ENCODE measurements at regions not wholly inside any gene's neighbourhood (a gene's known extent, or its start where the extent isn't known, plus 50 kb on each side); places are given as distances from the start of the nearest gene placed in this dataset.

DNA sequence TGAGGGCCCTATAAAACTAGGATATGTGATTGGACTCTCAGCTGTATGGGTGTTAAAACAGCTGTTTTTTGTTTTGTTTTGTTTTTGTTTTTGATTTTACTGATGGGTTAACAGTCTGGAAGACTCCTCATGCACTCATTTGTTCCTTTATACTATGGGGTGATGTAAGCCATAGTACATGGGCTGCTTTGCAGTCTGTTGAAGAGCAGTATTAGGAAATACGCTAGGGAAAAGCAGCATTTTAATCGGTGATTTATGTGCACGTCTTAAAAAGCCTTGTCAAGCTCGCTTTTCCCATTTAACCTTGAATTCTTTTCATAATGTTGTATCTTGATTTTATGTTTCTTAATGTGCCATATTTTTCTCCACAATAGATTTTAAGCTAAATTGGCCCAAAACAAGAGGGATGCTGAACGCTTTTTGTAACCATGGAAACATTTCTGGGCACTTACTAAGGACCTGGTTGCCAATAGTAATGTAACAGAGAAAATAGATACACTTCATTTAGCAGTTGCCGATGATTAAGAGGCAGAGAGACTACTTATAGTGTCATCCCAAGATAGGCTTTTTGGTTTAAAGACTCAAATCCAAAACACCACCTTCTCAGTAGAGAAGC is 244.0 kb downstream of the SNAPC1 start:
- Mint-ChIP-seq H3K4me3 (ENCODE audit: low read depth) (no peak overlapping the region), H3K4me1 (ENCODE audit: low read depth) (peaks cover 2% of the 10 kb centered on the region), H3K36me3 (ENCODE audit: low read depth) (no peaks in the 10 kb centered on the region), H3K27me3 (ENCODE audit: low read depth) (peaks cover 1% of the 10 kb centered on the region), H3K9me3 (peaks cover 14% of the 10 kb centered on the region), H3K27ac (no peak overlapping the region)
- no peak for DNase-seq (ENCODE audit: low spot score)
- intact Hi-C loops (cut with micrococcal nuclease), result no loop called here

DNA sequence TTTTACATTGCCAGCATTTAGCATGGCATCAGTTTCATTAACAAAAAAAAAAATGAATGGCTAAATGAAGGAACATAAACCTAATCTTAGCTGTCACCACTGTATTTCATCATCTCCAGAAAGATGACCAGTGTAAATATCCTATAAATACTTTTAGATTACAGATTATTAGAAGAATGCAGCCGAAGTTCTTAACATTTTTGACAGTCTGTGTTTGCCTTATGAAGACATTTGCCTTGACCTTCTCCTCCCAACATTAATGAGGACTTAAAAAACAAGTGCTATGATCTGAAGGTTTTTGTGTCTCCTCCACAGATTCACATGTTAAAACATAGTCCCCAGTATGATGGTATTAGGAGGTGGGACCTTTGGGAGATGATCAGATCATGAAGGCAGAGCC is 253.0 kb downstream of the SNAPC1 start:
- Mint-ChIP-seq H3K4me3 (ENCODE audit: low read depth) (no peak overlapping the region), H3K27ac (no peak overlapping the region), H3K36me3 (ENCODE audit: low read depth) (no peaks in the 10 kb centered on the region), H3K9me3 (no peaks in the 10 kb centered on the region), H3K27me3 (ENCODE audit: low read depth) (no peaks in the 10 kb centered on the region), H3K4me1 (ENCODE audit: low read depth) (no peaks in the 10 kb centered on the region)
- no peak for DNase-seq (ENCODE audit: low spot score)
- intact Hi-C loops (cut with micrococcal nuclease), result no loop called here

DNA sequence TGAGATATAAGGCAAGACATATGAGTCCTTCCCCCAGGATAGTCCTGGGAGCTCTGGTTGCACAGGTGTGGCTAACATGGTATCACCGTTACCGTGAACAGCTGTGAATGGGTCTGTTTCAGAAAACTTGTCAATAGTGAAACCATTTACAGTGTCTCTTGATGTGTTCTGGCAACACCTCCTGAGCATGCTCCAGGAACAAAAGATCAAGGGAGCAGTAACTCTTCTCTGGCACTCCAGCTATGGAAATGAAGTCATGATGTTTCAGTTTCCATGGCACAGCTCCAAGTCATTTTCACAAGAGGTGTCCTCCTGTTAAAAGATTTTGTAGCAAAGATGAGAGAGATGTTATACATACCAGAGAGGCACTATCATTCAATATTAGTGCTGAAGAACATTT is 253.7 kb downstream of the SNAPC1 start:
- Mint-ChIP-seq H3K4me1 (ENCODE audit: low read depth) (no peaks in the 10 kb centered on the region), H3K4me3 (ENCODE audit: low read depth) (no peak overlapping the region), H3K9me3 (no peaks in the 10 kb centered on the region), H3K36me3 (ENCODE audit: low read depth) (no peaks in the 10 kb centered on the region), H3K27me3 (ENCODE audit: low read depth) (no peaks in the 10 kb centered on the region), H3K27ac (no peak overlapping the region)
- DNase-seq (ENCODE audit: low spot score), result no peak
- intact Hi-C loops (cut with micrococcal nuclease), result no loop called here

DNA sequence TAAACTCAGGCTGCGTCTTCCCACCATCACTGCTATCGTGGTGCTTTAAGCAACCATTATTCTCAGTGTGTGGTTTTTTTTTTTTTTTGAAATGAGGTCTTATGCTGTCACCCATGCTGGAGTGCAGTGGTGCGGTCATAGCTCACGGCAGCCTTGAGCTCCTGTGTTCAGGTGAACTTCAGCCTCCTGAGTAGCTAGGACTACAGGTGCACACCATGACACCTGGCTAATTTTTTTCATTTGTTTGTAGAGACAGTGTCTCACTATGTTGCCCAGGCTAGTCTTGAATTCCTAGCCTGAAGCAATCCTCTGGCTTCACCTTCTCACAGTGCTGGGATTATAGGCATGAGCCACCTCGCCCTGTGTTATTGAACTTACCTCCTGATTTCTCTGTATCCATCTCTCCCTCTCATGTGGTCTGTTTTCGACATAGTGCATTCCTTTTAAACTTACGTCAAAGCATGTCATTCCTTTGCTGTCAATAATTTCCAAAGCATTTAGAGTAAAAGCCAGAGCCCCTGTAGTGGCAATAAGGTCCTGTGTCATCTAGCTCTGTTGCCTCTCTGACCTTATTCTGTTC is 255.5 kb downstream of the SNAPC1 start:
- no peak overlapping the region for H3K4me3 Mint-ChIP-seq (ENCODE audit: low read depth)
- no peaks in the 10 kb centered on the region for H3K36me3 Mint-ChIP-seq (ENCODE audit: low read depth)
- no peak for DNase-seq (ENCODE audit: low spot score)
- no peaks in the 10 kb centered on the region for H3K4me1 Mint-ChIP-seq (ENCODE audit: low read depth)
- H3K9me3 Mint-ChIP-seq, result no peaks in the 10 kb centered on the region
- intact Hi-C loops (cut with micrococcal nuclease), result no loop called here
- H3K27ac Mint-ChIP-seq, result no peak overlapping the region
- peaks cover 1% of the 10 kb centered on the region for H3K27me3 Mint-ChIP-seq (ENCODE audit: low read depth)

DNA sequence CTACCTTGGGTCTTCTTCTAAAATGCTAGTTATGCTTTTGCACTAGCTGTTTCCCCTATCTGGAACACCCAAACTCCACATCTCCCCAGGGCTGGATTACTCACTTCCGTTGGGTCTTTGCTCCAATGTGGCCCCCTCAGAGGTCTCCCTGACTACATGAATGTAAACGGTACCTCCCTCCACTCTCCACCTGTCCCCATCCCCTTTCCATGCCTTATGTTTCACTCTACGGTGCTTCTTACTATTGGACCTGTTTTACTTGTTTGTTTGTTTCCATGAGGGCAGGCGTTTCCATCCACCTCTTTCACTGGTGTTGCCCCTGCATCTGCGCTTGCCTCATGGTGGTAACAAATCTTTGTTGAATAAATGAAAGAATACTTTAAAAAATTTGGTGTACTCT is 256.4 kb downstream of the SNAPC1 start:
- intact Hi-C loops (cut with micrococcal nuclease), result no loop called here
- Mint-ChIP-seq H3K4me3 (ENCODE audit: low read depth) (no peak overlapping the region), H3K4me1 (ENCODE audit: low read depth) (no peaks in the 10 kb centered on the region), H3K27ac (no peak overlapping the region), H3K27me3 (ENCODE audit: low read depth) (peaks cover 4% of the 10 kb centered on the region), H3K36me3 (ENCODE audit: low read depth) (no peaks in the 10 kb centered on the region), H3K9me3 (no peaks in the 10 kb centered on the region)
- DNase-seq (ENCODE audit: low spot score), result no peak

DNA sequence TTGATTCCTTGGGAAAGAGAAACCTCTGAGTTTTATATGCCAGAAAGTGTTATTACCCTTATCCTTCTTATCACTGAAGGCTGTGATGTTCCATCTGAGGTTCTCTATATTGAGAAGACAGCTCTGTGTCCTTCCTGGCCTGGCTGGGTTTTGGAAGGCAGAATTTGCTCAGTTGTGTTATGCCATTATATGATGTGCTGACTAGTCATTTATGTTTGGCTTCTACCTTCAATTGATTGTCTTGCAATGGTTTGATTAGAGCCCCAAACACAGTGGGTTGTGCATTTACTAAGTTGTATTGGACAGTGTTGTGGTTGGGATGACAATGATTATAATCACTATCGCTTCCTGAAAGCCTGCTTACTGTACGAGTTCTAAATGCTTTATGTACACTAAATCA is 265.7 kb downstream of the SNAPC1 start:
- no peak for DNase-seq (ENCODE audit: low spot score)
- Mint-ChIP-seq H3K9me3 (no peaks in the 10 kb centered on the region), H3K36me3 (ENCODE audit: low read depth) (no peaks in the 10 kb centered on the region), H3K27ac (no peak overlapping the region), H3K4me3 (ENCODE audit: low read depth) (no peak overlapping the region), H3K4me1 (ENCODE audit: low read depth) (no peaks in the 10 kb centered on the region), H3K27me3 (ENCODE audit: low read depth) (peaks cover 3% of the 10 kb centered on the region)
- intact Hi-C loops (cut with micrococcal nuclease), result no loop called here

DNA sequence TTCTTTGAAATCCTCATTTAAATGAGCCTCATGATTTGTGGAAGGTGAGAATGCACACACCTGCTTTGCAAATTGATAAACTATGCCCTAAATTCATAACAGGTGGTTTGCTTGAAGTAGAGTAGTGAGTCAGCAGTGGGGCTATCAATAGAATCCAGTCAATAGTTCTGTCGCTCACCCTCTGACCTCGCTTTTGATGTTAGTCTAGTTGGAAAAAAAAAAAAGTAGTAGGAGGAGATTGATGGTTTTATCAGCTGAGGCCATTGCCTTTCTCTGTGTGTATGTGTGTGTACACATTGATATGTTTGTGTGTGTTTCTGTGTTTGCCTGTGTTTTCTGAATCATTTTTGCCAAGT is 267.3 kb downstream of the SNAPC1 start:
- DNase-seq (ENCODE audit: low spot score), result no peak
- H3K27me3 Mint-ChIP-seq (ENCODE audit: low read depth), result no peaks in the 10 kb centered on the region
- H3K4me1 Mint-ChIP-seq (ENCODE audit: low read depth), result no peaks in the 10 kb centered on the region
- H3K4me3 Mint-ChIP-seq (ENCODE audit: low read depth), result no peak overlapping the region
- no peaks in the 10 kb centered on the region for H3K9me3 Mint-ChIP-seq
- intact Hi-C loops (cut with micrococcal nuclease), result no loop called here
- H3K27ac Mint-ChIP-seq, result no peak overlapping the region
- H3K36me3 Mint-ChIP-seq (ENCODE audit: low read depth), result no peaks in the 10 kb centered on the region

DNA sequence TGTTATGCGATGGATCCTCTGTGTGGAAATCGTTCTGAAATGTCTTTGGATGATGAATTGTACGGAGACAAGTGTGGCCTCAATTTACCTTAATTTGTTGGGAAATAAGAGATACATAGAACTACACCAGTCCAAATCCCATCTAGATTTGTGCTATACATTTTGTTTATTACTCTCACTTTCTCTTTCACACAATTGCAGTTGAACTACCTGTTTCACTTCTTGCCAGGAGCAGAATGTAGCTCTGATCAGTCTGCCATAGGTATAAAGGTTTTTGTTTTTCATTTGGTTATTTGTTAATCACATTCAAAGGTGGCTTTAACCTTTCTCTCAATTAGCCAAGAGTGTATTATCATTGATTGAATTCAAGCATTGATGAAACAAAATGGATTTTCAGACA is 268.2 kb downstream of the SNAPC1 start:
- Mint-ChIP-seq H3K4me3 (ENCODE audit: low read depth) (no peak overlapping the region), H3K27ac (no peak overlapping the region), H3K36me3 (ENCODE audit: low read depth) (no peaks in the 10 kb centered on the region), H3K9me3 (no peaks in the 10 kb centered on the region), H3K27me3 (ENCODE audit: low read depth) (no peaks in the 10 kb centered on the region), H3K4me1 (ENCODE audit: low read depth) (no peaks in the 10 kb centered on the region)
- no peak for DNase-seq (ENCODE audit: low spot score)
- intact Hi-C loops (cut with micrococcal nuclease), result no loop called here

DNA sequence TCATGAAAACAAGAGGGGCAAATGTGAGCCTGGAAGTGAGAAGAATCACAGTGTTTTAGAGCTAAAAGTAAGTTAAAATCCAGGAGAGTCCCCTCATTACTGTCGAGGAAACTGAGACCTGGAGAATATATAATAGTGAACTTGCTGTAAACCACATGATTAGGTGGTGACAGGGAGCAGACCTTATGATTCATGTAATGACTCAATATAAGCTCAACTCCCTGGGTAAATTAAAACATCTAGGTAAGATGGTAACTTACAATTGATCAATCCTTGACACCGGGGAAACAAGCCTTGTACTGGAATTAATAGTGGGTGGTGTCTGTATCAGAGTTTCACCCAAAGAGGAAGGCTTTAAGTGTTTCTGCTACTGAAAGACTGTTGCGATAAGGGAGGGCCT is 269.3 kb downstream of the SNAPC1 start:
- DNase-seq (ENCODE audit: low spot score), result no peak
- Mint-ChIP-seq H3K9me3 (no peaks in the 10 kb centered on the region), H3K27ac (no peak overlapping the region), H3K4me3 (ENCODE audit: low read depth) (no peak overlapping the region), H3K36me3 (ENCODE audit: low read depth) (no peaks in the 10 kb centered on the region), H3K27me3 (ENCODE audit: low read depth) (no peaks in the 10 kb centered on the region), H3K4me1 (ENCODE audit: low read depth) (no peaks in the 10 kb centered on the region)
- intact Hi-C loops (cut with micrococcal nuclease), result no loop called here

DNA sequence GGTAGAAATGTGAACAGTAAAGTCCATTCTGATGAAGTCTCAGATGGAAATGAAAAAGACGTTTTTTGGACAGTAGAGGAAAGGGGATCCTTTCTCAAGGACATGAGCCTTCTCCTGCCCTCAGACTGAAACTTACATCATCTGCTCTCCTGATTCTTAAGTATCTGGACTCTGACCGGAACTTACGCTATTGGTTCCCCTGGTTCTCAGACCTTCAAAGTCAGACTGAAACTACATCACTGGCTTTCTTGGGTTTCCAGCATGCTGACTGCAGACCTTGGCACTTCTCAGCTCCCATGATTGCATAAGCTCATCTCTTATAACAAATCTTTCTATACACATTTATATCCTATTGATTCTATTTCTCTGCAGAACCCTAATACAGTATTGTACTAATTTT is 291.0 kb downstream of the SNAPC1 start:
- DNase-seq (ENCODE audit: low spot score), result no peak
- H3K27ac Mint-ChIP-seq, result no peak overlapping the region

DNA sequence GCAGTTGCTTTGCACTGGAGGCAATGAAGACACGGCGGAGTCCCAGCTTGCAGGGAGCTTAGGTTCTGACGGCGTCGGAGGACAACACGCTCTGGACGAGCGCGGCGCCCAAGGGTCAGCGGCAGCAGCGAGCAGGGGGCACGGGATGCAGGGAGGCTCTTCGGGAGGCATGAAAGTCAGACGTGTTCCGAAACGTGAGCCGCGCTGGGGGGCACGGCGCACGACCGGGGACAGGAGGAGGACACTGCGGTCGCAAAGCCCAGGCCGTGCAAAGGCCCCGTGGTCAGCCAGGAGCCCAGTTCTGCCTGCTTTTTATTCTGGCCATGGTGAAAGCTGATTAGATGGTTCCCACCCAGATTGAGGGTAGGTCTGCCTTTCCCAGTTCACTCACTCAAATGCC is 294.6 kb downstream of the SNAPC1 start:
- Mint-ChIP-seq H3K27me3 (ENCODE audit: low read depth) (peaks cover 12% of the 10 kb centered on the region), H3K36me3 (ENCODE audit: low read depth) (no peaks in the 10 kb centered on the region), H3K27ac (no peak overlapping the region), H3K9me3 (no peaks in the 10 kb centered on the region), H3K4me1 (ENCODE audit: low read depth) (no peaks in the 10 kb centered on the region), H3K4me3 (ENCODE audit: low read depth) (no peak overlapping the region)
- intact Hi-C loops (cut with micrococcal nuclease), result no loop called here
- no peak for DNase-seq (ENCODE audit: low spot score)

More for the DNA sequence above, 291.0 kb downstream of the SNAPC1 start:
- intact Hi-C loops (cut with micrococcal nuclease), result no loop called here
- Mint-ChIP-seq H3K36me3 (ENCODE audit: low read depth) (no peaks in the 10 kb centered on the region), H3K4me3 (ENCODE audit: low read depth) (no peak overlapping the region), H3K27me3 (ENCODE audit: low read depth) (peaks cover 1% of the 10 kb centered on the region), H3K9me3 (no peaks in the 10 kb centered on the region), H3K4me1 (ENCODE audit: low read depth) (no peaks in the 10 kb centered on the region)

DNA sequence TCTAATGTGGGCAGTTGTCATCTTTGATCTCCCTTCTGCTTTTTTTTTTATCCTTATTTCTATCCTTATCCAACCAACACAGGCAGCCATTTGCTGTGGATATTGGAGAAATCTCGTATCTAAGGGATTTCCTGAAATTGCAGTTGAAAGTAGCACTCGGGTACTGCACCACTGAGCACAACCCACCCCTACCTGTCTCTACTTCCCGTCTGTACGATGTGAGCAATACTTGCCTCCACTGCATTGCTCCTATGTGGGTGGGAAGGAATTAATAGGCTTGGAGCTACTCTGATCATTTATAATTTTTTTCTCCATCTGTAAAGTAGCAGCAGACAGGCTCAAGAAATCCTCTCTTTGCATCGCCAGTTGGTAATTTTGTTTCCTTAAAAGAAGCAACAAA is 300.4 kb downstream of the SNAPC1 start:
- Mint-ChIP-seq H3K36me3 (ENCODE audit: low read depth) (no peaks in the 10 kb centered on the region), H3K4me1 (ENCODE audit: low read depth) (no peaks in the 10 kb centered on the region), H3K4me3 (ENCODE audit: low read depth) (no peak overlapping the region), H3K27ac (no peak overlapping the region), H3K27me3 (ENCODE audit: low read depth) (peaks cover 14% of the 10 kb centered on the region), H3K9me3 (no peaks in the 10 kb centered on the region)
- DNase-seq (ENCODE audit: low spot score), result no peak
- intact Hi-C loops (cut with micrococcal nuclease), result no loop called here

DNA sequence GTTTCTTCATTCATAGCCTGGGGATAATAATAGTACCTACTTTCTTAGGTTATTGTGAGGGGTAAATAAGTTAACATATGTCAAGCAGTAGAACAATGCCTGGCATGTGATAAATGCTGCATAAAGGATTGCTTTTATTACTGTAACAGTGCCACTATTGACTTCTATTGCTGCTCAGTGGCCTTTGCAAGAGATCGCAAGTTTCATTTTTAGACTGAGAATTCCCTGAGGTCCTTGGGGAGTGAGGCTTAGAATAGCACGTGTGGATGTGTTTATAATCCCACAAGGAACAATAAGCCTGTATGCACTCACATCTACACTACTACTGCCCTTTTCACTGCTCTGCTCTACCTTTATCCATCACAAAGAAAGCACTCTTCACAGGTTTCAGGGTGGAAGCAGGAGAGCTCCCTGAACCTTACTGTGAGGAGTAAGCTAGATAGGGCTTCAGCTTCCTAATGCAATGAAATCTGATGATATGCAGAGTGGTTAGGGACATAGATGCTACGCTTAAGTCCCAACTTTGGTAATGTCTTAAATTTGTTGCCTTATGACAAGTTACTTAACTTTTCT is 302.6 kb downstream of the SNAPC1 start:
- DNase-seq (ENCODE audit: low spot score), result no peak
- H3K27ac Mint-ChIP-seq, result no peak overlapping the region
- no peak overlapping the region for H3K4me3 Mint-ChIP-seq (ENCODE audit: low read depth)
- no peaks in the 10 kb centered on the region for H3K36me3 Mint-ChIP-seq (ENCODE audit: low read depth)
- peaks cover 14% of the 10 kb centered on the region for H3K27me3 Mint-ChIP-seq (ENCODE audit: low read depth)
- no peaks in the 10 kb centered on the region for H3K4me1 Mint-ChIP-seq (ENCODE audit: low read depth)
- no peaks in the 10 kb centered on the region for H3K9me3 Mint-ChIP-seq
- intact Hi-C loops (cut with micrococcal nuclease), result no loop called here

DNA sequence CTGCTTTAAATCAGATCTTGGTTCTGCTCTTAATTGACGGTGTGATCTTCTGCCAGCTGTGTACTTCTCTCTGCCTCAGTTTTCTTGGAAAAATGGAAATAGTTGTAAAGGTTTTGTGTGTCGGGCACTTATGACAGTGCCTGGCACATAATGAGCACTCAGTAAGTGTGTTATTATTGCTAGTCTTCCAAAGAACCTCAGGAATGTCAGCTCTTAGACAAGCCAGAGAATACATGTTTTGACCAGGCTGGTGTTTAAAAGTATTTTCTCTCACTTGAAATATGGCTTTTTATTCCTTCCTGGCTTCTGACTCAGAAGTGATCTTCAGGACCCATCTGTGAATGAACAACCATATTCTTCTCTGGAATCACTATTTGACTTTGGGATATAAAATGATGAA is 304.1 kb downstream of the SNAPC1 start:
- DNase-seq (ENCODE audit: low spot score), result no peak
- Mint-ChIP-seq H3K27me3 (ENCODE audit: low read depth) (peaks cover 7% of the 10 kb centered on the region), H3K36me3 (ENCODE audit: low read depth) (no peaks in the 10 kb centered on the region), H3K4me3 (ENCODE audit: low read depth) (no peak overlapping the region), H3K9me3 (no peaks in the 10 kb centered on the region), H3K4me1 (ENCODE audit: low read depth) (no peaks in the 10 kb centered on the region), H3K27ac (no peak overlapping the region)
- intact Hi-C loops (cut with micrococcal nuclease), result no loop called here

All from activated T-helper 2 cell treated with anti-CD3 and anti-CD28 coated beads, Interferon-gamma antibody, Interleukin-2, Interleukin-4, amounts not matched to agents 10 μg/mL and 5 μg/mL and 100 μg/mL, durations not matched to agents 14 hours and 24 hours and 36 hours (primary cell).